ENCODE measurements at regions not wholly inside any gene's neighbourhood (a gene's known extent, or its start where the extent isn't known, plus 50 kb on each side); places are given as distances from the start of the nearest gene placed in this dataset.

DNA sequence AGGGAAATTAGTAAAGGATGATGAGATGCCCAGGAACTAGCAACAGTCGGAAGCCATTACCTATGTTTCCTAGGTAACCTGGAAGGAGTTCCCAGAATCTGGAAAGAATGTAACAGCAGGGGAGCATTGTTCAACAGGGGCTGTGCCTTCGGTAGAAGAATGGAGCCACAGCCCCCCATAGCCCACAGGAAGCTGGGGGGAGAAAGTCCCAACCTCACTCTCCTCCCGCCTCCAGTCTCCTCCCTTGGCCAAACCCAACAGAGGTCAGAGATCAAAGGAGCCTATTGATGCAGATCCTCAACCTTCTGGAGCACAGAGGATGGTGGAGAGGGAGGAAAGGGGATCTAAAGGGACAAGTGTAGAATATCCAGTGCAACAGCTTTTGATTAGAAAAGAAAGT is 131.5 kb upstream of the SLC44A3 start:
- H3K27ac ChIP-seq = no peak overlapping the region
- TF ChIP-seq CTCF (conservative IDR thresholded peaks at IDR 0.05) = no peak

- TF ChIP-seq CTCF (conservative IDR thresholded peaks at IDR 0.05) = no peak
- H3K27ac ChIP-seq = no peak overlapping the region
Observed at GRCh38 chr1:94686882-94687281, 133.3 kb upstream of the SLC44A3 start.

DNA sequence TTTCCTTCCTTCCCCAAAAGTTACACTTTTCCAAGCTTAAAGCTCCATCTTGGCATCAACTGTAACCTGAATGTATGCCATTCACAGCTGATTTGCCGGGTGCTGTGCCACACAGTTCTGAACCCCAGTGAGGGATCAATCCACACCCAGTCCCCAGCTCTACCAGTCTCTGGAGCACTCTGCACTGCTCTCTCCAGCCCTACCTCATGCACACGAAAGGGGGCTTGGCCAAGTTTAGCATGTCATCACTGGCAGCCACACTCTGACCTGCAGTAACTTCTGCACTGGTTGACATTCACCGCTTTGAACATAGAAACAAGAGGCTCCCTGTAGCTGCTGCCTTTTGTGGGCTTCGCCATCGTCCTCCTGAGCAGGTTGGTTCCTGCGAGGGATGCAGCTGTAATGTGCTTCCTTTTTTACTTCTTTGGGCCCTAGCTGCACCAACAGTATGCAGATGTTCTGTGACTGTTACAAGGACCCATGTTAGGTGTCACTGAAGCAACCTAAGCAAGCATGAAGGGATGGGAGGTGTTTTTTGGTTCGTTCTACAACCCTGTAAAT is 135.4 kb upstream of the SLC44A3 start:
- no peak for TF ChIP-seq CTCF (conservative IDR thresholded peaks at IDR 0.05)
- no peak overlapping the region for H3K27ac ChIP-seq

DNA sequence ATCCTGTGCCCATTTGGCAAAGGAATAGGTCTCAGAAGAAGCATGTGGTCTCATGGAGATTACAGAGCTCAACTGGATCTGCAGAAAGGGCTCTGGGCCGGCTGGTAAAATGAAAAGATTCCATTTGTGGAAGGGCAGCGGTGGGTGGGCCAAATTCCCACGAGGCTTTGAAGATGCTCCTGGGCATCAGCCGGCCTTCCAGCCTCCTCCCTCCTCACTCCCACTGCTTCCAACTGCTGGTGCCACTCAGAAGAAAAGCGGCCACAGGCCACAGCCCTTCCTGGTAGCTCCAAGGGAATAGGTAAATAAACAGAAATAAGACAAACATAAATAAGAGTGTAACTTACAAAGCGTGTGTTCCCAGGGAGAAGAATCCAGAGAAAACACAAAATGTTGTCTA is 136.3 kb upstream of the SLC44A3 start:
- no peak overlapping the region for H3K27ac ChIP-seq
- TF ChIP-seq CTCF (conservative IDR thresholded peaks at IDR 0.05) = no peak

DNA sequence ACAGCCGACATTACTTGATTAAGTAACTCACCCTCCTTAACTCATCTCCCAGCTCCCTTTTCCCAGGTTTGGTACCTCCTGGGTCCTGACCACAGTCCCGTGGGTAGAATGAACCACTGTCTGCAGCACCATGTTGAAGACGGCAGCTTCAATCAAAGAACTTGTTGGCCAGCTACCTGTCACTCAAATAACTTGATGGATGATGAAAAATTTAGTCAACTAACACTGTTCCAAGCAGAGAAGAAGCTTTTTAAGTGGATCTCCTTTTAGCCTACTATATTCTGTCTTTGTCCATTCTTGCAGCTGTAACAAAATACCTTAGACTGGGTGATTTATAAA is 138.4 kb upstream of the F3 start:
- TF ChIP-seq CTCF (conservative IDR thresholded peaks at IDR 0.05) = no peak

GRCh38 chr1:94679332-94680038 is 137.9 kb upstream of the F3 start:
- H3K27ac ChIP-seq = no peak overlapping the region
- TF ChIP-seq CTCF (conservative IDR thresholded peaks at IDR 0.05) = no peak

More for the DNA sequence above, 138.4 kb upstream of the F3 start:
- no peak overlapping the region for H3K27ac ChIP-seq

GRCh38 chr1:94678202-94678848 is 136.8 kb upstream of the F3 start:
- no peak overlapping the region for H3K27ac ChIP-seq
- TF ChIP-seq CTCF (conservative IDR thresholded peaks at IDR 0.05) = no peak

Data from VCaP (cell line).